ENCODE measurements at regions not wholly inside any gene's neighbourhood (a gene's known extent, or its start where the extent isn't known, plus 50 kb on each side); places are given as distances from the start of the nearest gene placed in this dataset.
A peak's percentile ranks its signal among the peaks of the same experiment; 100 is the strongest.

DNA sequence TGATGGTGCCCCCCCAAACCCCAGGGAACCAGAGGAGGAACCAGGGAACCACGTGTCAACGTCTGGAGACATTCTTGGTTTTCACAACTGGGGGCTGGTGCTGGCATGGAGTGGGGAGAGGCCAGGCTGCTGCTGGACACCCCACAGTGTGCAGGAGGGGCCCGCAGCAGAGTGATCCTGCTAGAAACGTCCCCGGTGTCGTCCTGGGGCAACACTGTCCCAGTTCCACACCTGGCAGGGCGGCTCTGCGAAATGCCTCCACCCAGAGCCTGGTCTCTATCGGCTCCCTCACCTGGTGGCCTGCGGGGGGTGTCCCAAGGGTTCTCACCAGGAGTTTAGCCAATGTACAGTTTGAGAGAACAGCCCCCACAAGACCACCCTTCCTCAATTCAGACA lies 226.3 kb downstream of the CTTN start:
- Histone ChIP-seq H3K27ac (ENCODE audit: low read depth, low read length) (no peak overlapping the region), H3K4me3 (ENCODE audit: low read length in 2 of 2) (no peak overlapping the region), H3K27me3 (ENCODE audit: insufficient read depth, low read length) (no peaks in the 10 kb centered on the region), H3K9me3 (ENCODE audit: control insufficient read depth in 1 of 2, low read length in 2 of 2) (no peaks in the 10 kb centered on the region), H3K36me3 (ENCODE audit: insufficient read depth, low read length) (no peaks in the 10 kb centered on the region), H3K4me1 (ENCODE audit: insufficient read depth, low read length) (no peaks in the 10 kb centered on the region)
- H3K9me3 Mint-ChIP-seq, result peaks cover 0 to 4% (median 0%) of the 10 kb centered on the region in 8 donors
- no peaks in the 10 kb centered on the region for H3K36me3 Mint-ChIP-seq
- H3K4me3 Mint-ChIP-seq, result no peak overlapping the region
- H3K27me3 Mint-ChIP-seq, result peaks cover 0 to 4% of the 10 kb centered on the region in 2 donors
- CTCF ChIA-PET (ENCODE audit: partially characterized antibody), result no interaction called here
- no peaks in the 10 kb centered on the region for H3K4me1 Mint-ChIP-seq
- no peak overlapping the region for H3K27ac Mint-ChIP-seq
- POLR2A ChIA-PET (ENCODE audit: partially characterized antibody), result no interaction called here
- intact Hi-C loops (cut with micrococcal nuclease), result no loop called here
- no peak for DNase-seq

GRCh38 chr11:70625051-70625450 lies 226.7 kb downstream of the CTTN start:
- no peaks in the 10 kb centered on the region for H3K36me3 Mint-ChIP-seq
- no peak overlapping the region for H3K4me3 Mint-ChIP-seq
- CTCF ChIA-PET (ENCODE audit: partially characterized antibody), result no interaction called here
- peaks cover 0 to 4% of the 10 kb centered on the region in 2 donors for H3K27me3 Mint-ChIP-seq
- POLR2A ChIA-PET (ENCODE audit: partially characterized antibody), result no interaction called here
- H3K27me3 ChIP-seq (ENCODE audit: insufficient read depth, low read length), result no peaks in the 10 kb centered on the region
- no peaks in the 10 kb centered on the region for H3K9me3 ChIP-seq (ENCODE audit: control insufficient read depth in 1 of 2, low read length in 2 of 2)
- H3K36me3 ChIP-seq (ENCODE audit: insufficient read depth, low read length), result no peaks in the 10 kb centered on the region
- no peak overlapping the region for H3K27ac Mint-ChIP-seq
- H3K4me3 ChIP-seq (ENCODE audit: low read length in 2 of 2), result no peak overlapping the region
- H3K4me1 ChIP-seq (ENCODE audit: insufficient read depth, low read length), result no peaks in the 10 kb centered on the region
- no peak for DNase-seq
- peaks cover 0 to 4% (median 0%) of the 10 kb centered on the region in 8 donors for H3K9me3 Mint-ChIP-seq
- no peaks in the 10 kb centered on the region for H3K4me1 Mint-ChIP-seq
- intact Hi-C loops (cut with micrococcal nuclease), result no loop called here
- no peak overlapping the region for H3K27ac ChIP-seq (ENCODE audit: low read depth, low read length)

DNA sequence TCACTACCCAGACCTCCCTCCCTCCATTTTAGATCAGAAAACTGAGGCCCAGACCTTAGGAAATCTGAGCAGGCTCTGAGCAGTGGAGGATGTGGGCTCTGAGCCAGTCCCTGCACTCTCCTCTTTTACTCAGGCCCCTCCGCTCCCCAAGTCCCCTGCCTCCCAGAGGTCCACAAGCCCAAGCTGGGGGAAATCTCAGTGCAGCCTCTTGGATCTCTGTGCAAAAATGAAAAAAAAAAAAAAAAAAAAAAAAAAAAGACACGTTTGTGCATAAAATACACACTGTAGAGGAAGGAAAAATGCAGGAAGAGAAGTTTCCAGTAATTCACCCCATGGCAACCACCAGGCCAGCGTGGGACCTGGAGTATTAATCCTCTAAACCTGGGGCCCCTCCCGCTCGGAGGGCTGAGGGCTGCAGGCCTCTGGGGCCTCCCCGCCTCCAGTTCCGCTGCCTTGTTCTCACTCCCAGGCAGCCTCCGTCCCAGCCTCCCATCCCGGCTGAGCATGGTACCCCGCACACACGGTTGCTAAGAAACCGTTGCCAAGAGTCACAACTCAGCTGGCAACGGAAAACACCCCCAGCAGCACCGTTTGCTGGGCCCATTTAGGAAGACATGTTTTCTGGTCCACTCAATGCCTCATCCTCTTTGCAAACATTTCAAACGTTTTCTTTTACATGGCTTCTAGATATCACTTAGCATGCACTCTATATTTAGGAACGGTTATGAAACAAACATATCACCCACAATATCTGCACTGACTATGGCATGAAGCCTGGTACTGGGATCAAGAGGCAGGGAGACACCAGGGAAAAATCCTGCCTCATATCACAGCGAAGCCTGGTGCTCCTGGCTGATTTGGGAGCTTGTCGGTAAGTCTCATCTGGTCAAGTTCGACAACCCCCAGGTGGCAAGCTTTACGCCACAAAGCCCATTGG lies 227.5 kb downstream of the CTTN start:
- no peaks in the 10 kb centered on the region for H3K27me3 ChIP-seq (ENCODE audit: insufficient read depth, low read length)
- intact Hi-C loops (cut with micrococcal nuclease), result no loop called here
- H3K27me3 Mint-ChIP-seq, result peaks cover 0 to 4% of the 10 kb centered on the region in 2 donors
- POLR2A ChIA-PET (ENCODE audit: partially characterized antibody), result no interaction called here
- no peaks in the 10 kb centered on the region for H3K4me1 Mint-ChIP-seq
- no peaks in the 10 kb centered on the region for H3K4me1 ChIP-seq (ENCODE audit: insufficient read depth, low read length)
- DNase-seq, result no peak
- no peaks in the 10 kb centered on the region for H3K9me3 ChIP-seq (ENCODE audit: control insufficient read depth in 1 of 2, low read length in 2 of 2)
- H3K9me3 Mint-ChIP-seq, result peaks cover 0 to 4% (median 0%) of the 10 kb centered on the region in 8 donors
- H3K36me3 ChIP-seq (ENCODE audit: insufficient read depth, low read length), result no peaks in the 10 kb centered on the region
- H3K36me3 Mint-ChIP-seq, result no peaks in the 10 kb centered on the region
- H3K4me3 ChIP-seq (ENCODE audit: low read length in 2 of 2), result no peak overlapping the region
- no peak overlapping the region for H3K4me3 Mint-ChIP-seq
- CTCF ChIA-PET (ENCODE audit: partially characterized antibody), result no interaction called here
- no peak overlapping the region for H3K27ac Mint-ChIP-seq
- H3K27ac ChIP-seq (ENCODE audit: low read depth, low read length), result no peak overlapping the region

GRCh38 chr11:70627219-70627618 lies 228.9 kb downstream of the CTTN start:
- peaks cover 0 to 4% of the 10 kb centered on the region in 2 donors for H3K27me3 Mint-ChIP-seq
- no peak overlapping the region for H3K4me3 ChIP-seq (ENCODE audit: low read length in 2 of 2)
- H3K4me3 Mint-ChIP-seq, result no peak overlapping the region
- ChIA-PET POLR2A (ENCODE audit: partially characterized antibody) (no interaction called here), CTCF (ENCODE audit: partially characterized antibody) (no interaction called here)
- no peaks in the 10 kb centered on the region for H3K4me1 Mint-ChIP-seq
- H3K36me3 ChIP-seq (ENCODE audit: insufficient read depth, low read length), result no peaks in the 10 kb centered on the region
- DNase-seq, result no peak
- intact Hi-C loops (cut with micrococcal nuclease), result no loop called here
- peaks cover 0 to 3% (median 0%) of the 10 kb centered on the region in 8 donors for H3K9me3 Mint-ChIP-seq
- no peak overlapping the region for H3K27ac Mint-ChIP-seq
- H3K36me3 Mint-ChIP-seq, result no peaks in the 10 kb centered on the region
- H3K27me3 ChIP-seq (ENCODE audit: insufficient read depth, low read length), result no peaks in the 10 kb centered on the region
- no peaks in the 10 kb centered on the region for H3K4me1 ChIP-seq (ENCODE audit: insufficient read depth, low read length)
- no peaks in the 10 kb centered on the region for H3K9me3 ChIP-seq (ENCODE audit: control insufficient read depth in 1 of 2, low read length in 2 of 2)
- no peak overlapping the region for H3K27ac ChIP-seq (ENCODE audit: low read depth, low read length)

DNA sequence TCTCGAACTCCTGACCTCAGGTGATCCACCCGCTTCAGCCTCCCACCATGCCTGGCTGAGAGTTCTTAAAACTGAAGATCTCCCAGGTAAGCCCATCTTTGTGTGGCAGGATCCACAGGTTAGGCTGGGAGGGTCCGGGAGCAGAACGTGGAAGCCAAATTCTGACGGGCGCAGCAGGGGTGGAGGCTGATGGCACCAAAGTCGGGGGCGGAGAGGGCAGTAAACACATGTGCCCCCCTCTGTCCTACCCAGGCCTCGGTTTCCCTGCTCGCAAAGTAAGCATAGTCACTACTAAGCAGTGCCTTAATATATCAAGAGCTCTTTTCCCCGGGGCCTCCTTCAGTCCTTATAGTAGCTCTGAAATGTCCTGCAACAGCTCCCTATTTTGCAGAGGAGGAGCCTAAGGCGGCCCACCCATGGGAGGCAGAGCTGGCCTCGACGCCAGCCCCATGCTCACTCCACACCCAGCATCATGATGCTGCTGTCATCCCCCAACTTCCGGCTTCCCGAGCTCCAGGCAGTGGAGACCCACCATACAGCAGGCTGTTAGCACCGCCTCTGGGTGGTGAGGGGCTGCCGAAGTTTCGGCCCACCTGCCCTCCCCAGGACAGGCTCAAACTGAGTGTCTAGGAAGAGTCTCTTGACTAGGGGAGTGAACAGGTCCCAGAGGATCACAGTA lies 230.0 kb downstream of the CTTN start:
- H3K4me3 Mint-ChIP-seq, result peak overlapping the region in 2 of 8 donors; percentile 49 to 55
- Histone ChIP-seq H3K4me1 (ENCODE audit: insufficient read depth, low read length) (no peaks in the 10 kb centered on the region), H3K36me3 (ENCODE audit: insufficient read depth, low read length) (no peaks in the 10 kb centered on the region), H3K27ac (ENCODE audit: low read depth, low read length) (no peak overlapping the region), H3K4me3 (ENCODE audit: low read length in 2 of 2) (no peak overlapping the region), H3K27me3 (ENCODE audit: insufficient read depth, low read length) (no peaks in the 10 kb centered on the region), H3K9me3 (ENCODE audit: control insufficient read depth in 1 of 2, low read length in 2 of 2) (no peaks in the 10 kb centered on the region)
- no peak overlapping the region for H3K27ac Mint-ChIP-seq
- H3K4me1 Mint-ChIP-seq, result no peaks in the 10 kb centered on the region
- H3K9me3 Mint-ChIP-seq, result peaks cover 0 to 3% (median 0%) of the 10 kb centered on the region in 8 donors
- ChIA-PET POLR2A (ENCODE audit: partially characterized antibody) (no interaction called here), CTCF (ENCODE audit: partially characterized antibody) (no interaction called here)
- no peaks in the 10 kb centered on the region for H3K36me3 Mint-ChIP-seq
- intact Hi-C loops (cut with micrococcal nuclease), result no loop called here
- DNase-seq, result no peak
- peaks cover 0 to 2% of the 10 kb centered on the region in 2 donors for H3K27me3 Mint-ChIP-seq

GRCh38 chr11:70628855-70629844 lies 230.8 kb downstream of the CTTN start:
- Histone ChIP-seq H3K36me3 (ENCODE audit: insufficient read depth, low read length) (no peaks in the 10 kb centered on the region), H3K27me3 (ENCODE audit: insufficient read depth, low read length) (no peaks in the 10 kb centered on the region), H3K27ac (ENCODE audit: low read depth, low read length) (no peak overlapping the region), H3K4me1 (ENCODE audit: insufficient read depth, low read length) (no peaks in the 10 kb centered on the region), H3K9me3 (ENCODE audit: control insufficient read depth in 1 of 2, low read length in 2 of 2) (no peaks in the 10 kb centered on the region), H3K4me3 (ENCODE audit: low read length in 2 of 2) (no peak overlapping the region)
- no peaks in the 10 kb centered on the region for H3K36me3 Mint-ChIP-seq
- H3K4me1 Mint-ChIP-seq, result no peaks in the 10 kb centered on the region
- intact Hi-C loops (cut with micrococcal nuclease), result no loop called here
- peaks cover 0 to 2% of the 10 kb centered on the region in 2 donors for H3K27me3 Mint-ChIP-seq
- ChIA-PET POLR2A (ENCODE audit: partially characterized antibody) (no interaction called here), CTCF (ENCODE audit: partially characterized antibody) (no interaction called here)
- peak overlapping the region in 2 of 8 donors; percentile 49 to 55 for H3K4me3 Mint-ChIP-seq
- peaks cover 0 to 3% (median 0%) of the 10 kb centered on the region in 8 donors for H3K9me3 Mint-ChIP-seq
- H3K27ac Mint-ChIP-seq, result no peak overlapping the region
- DNase-seq, result no peak

- Mint-ChIP-seq H3K27ac (no peak overlapping the region), H3K27me3 (peaks cover 0 to 2% of the 10 kb centered on the region in 2 donors), H3K4me1 (no peaks in the 10 kb centered on the region), H3K36me3 (no peaks in the 10 kb centered on the region), H3K4me3 (no peak overlapping the region), H3K9me3 (peaks cover 0 to 3% (median 0%) of the 10 kb centered on the region in 8 donors)
- no peaks in the 10 kb centered on the region for H3K36me3 ChIP-seq (ENCODE audit: insufficient read depth, low read length)
- no peak overlapping the region for H3K4me3 ChIP-seq (ENCODE audit: low read length in 2 of 2)
- no peaks in the 10 kb centered on the region for H3K9me3 ChIP-seq (ENCODE audit: control insufficient read depth in 1 of 2, low read length in 2 of 2)
- intact Hi-C loops (cut with micrococcal nuclease), result no loop called here
- H3K27ac ChIP-seq (ENCODE audit: low read depth, low read length), result no peak overlapping the region
- ChIA-PET CTCF (ENCODE audit: partially characterized antibody) (no interaction called here), POLR2A (ENCODE audit: partially characterized antibody) (no interaction called here)
- no peaks in the 10 kb centered on the region for H3K4me1 ChIP-seq (ENCODE audit: insufficient read depth, low read length)
- DNase-seq, result no peak
- H3K27me3 ChIP-seq (ENCODE audit: insufficient read depth, low read length), result no peaks in the 10 kb centered on the region
These were observed 231.7 kb downstream of the CTTN start for GRCh38 chr11:70630068-70630467.

Data from CD4-positive, alpha-beta memory T cell (primary cell).